ENCODE measurements at regions not wholly inside any gene's neighbourhood (a gene's known extent, or its start where the extent isn't known, plus 50 kb on each side); places are given as distances from the start of the nearest gene placed in this dataset.

DNA sequence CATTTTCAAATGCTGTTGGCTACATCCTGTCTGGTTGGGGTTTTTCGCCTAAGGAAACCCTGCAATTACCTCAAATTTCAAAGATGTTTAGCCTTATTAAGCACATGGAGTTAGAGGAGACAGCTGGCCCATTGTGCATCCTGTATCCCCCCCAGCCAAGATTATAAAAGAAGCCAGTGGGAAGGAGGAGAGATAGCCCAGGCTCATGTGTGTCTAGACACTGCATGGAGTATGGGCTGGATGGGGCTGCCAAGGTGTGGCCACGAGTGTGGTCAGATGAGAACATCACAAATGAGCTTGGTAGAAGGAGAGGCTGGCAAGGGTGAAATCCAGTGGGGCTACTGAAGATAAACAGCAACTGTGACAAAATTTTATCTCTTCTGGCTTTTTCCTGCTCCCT lies 270.0 kb upstream of the TBC1D5 start:
- TF ChIP-seq SP1 (IDR thresholded peaks at IDR 0.05; ENCODE audit: low read depth, low read length) (no peak), CREB1 (IDR thresholded peaks at IDR 0.05) (no peak), TEAD4 (IDR thresholded peaks at IDR 0.05; ENCODE audit: low read depth, low read length) (no peak), POLR2A (IDR thresholded peaks at IDR 0.05; ENCODE audit: control extremely low read depth in 1 of 2, low read depth in 2 of 2, low read length in 2 of 2) (no peak), RNF2 (IDR thresholded peaks at IDR 0.05; ENCODE audit: borderline replicate concordance, low read depth, low read length, missing control alignments, poor library complexity, severe bottlenecking) (no peak), CBX5 (IDR thresholded peaks at IDR 0.05; ENCODE audit: low read depth, low read length) (no peak), SRF (IDR thresholded peaks at IDR 0.05; ENCODE audit: low read depth, low read length) (no peak)
- TF ChIP-seq, protein P1, sequence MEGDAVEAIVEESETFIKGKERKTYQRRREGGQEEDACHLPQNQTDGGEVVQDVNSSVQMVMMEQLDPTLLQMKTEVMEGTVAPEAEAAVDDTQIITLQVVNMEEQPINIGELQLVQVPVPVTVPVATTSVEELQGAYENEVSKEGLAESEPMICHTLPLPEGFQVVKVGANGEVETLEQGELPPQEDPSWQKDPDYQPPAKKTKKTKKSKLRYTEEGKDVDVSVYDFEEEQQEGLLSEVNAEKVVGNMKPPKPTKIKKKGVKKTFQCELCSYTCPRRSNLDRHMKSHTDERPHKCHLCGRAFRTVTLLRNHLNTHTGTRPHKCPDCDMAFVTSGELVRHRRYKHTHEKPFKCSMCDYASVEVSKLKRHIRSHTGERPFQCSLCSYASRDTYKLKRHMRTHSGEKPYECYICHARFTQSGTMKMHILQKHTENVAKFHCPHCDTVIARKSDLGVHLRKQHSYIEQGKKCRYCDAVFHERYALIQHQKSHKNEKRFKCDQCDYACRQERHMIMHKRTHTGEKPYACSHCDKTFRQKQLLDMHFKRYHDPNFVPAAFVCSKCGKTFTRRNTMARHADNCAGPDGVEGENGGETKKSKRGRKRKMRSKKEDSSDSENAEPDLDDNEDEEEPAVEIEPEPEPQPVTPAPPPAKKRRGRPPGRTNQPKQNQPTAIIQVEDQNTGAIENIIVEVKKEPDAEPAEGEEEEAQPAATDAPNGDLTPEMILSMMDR (IDR thresholded peaks at IDR 0.05; ENCODE audit: control extremely low read depth in 1 of 3, insufficient read depth in 1 of 3, low read depth in 1 of 3, low read length in 3 of 3): no peak

Data from H1 (cell line).